HepG2 (cell line): ENCODE measurements at regions not wholly inside any gene's neighbourhood (a gene's known extent, or its start where the extent isn't known, plus 50 kb on each side); places are given as distances from the start of the nearest gene placed in this dataset.

Source experiments
- ATAC-seq: fragments of 200-7000 bp; cut with Tn5 transposase; 3 replicates; pipeline ENCODE4 v1.9.1; 2020; ENCODE audit warnings: mild to moderate bottlenecking, moderate library complexity
- BruUV-seq: library from RNA; stranded (reverse); fragments of 400-500 nt; replicated peaks from 2 replicates; lab custom pipeline; 2021; lab: Mats Ljungman, UMichigan
- CTCF ChIA-PET: fragments of 300-600 bp; formaldehyde crosslinking; extraction: SDS; loops from one replicate; lab custom pipeline; 2021; ENCODE audit warnings: low total read pairs, inconsistent platforms, low intra/inter-chr PET ratio; lab: Yijun Ruan, JAX
- POLR2A ChIA-PET: fragments of 350-600 bp; sonication (Branson Sonifier 250); formaldehyde crosslinking; loops from one replicate; lab custom pipeline; 2020; ENCODE audit warnings: antibody characterized with exemption, inconsistent platforms; lab: Yijun Ruan, JAX
- DNase-seq: peaks from one replicate; pipeline ENCODE4 v3.0.0-alpha.2; 2015; ENCODE audit warnings: low spot score
- FAIRE-seq: peaks from 3 replicates; lab custom pipeline; 2011; peaks lifted over from hg19 to GRCh38; lab: Jason Lieb, UNC
- H2AFZ ChIP-seq: one replicate; pipeline ENCODE4 v1.6.1; 2011; ENCODE audit warnings: low read length, inconsistent platforms
- H3K27ac ChIP-seq: fragments of 300-600 bp; 3 replicates; pipeline ENCODE4 v1.8.0; 2011; ENCODE audit warnings: mixed run types, mild to moderate bottlenecking, mixed read lengths, low read length, inconsistent platforms; ENCODE audit not compliant: insufficient read depth; ENCODE audit errors: extremely low read length
- H3K27me3 ChIP-seq, 2 experiments: fragments of 200-600 bp in 1 of 2; 2 replicates in 1 of 2; 3 replicates in 1 of 2; pipeline versions ENCODE4 v1.6.0 to v1.8.0; 2011; ENCODE audit warnings: low read length in 2 of 2, mild to moderate bottlenecking in 2 of 2, moderate library complexity in 2 of 2, inconsistent platforms in 1 of 2; ENCODE audit not compliant: insufficient read depth in 2 of 2, control insufficient read depth in 1 of 2
- H3K36me3 ChIP-seq, 2 experiments: fragments of 200-600 bp in 1 of 2; replicated peaks in 1 of 2; 2 replicates in 1 of 2; 3 replicates in 1 of 2; pipeline versions ENCODE4 v1.5.1 to v1.8.0; 2011; ENCODE audit warnings: low read length in 2 of 2, inconsistent platforms in 1 of 2; ENCODE audit not compliant: insufficient read depth in 2 of 2, control insufficient read depth in 1 of 2
- H3K4me1 ChIP-seq: 2 replicates; pipeline ENCODE4 v1.5.1; 2012; ENCODE audit warnings: low read length, inconsistent platforms; ENCODE audit not compliant: insufficient read depth
- H3K4me2 ChIP-seq: 2 replicates; pipeline ENCODE4 v1.6.0; 2011; ENCODE audit warnings: low read depth, low read length, inconsistent platforms
- H3K4me3 ChIP-seq, 3 experiments: fragments of 200-600 bp in 1 of 3; sonication (generic), shearing (Covaris generic) in 1 of 3; replicated peaks in 1 of 3; 2 replicates each; pipeline ENCODE4 v1.5.1; 2011 to 2016; ENCODE audit warnings: low read length in 3 of 3, inconsistent platforms in 2 of 3, low read depth in 2 of 3, mild to moderate bottlenecking in 2 of 3, control low read depth in 1 of 3, mixed read lengths in 1 of 3; ENCODE audit not compliant: insufficient read depth in 1 of 3
- H3K79me2 ChIP-seq: one replicate; pipeline ENCODE4 v1.6.1; 2011; ENCODE audit warnings: low read length, inconsistent platforms; ENCODE audit not compliant: insufficient read depth
- H3K9ac ChIP-seq: 2 replicates; pipeline ENCODE4 v1.6.0; 2011; ENCODE audit warnings: mild to moderate bottlenecking, low read depth, low read length, inconsistent platforms; ENCODE audit not compliant: insufficient read depth
- H3K9me3 ChIP-seq: 2 replicates; pipeline ENCODE4 v1.5.1; 2012; ENCODE audit warnings: mild to moderate bottlenecking, low read length
- H4K20me1 ChIP-seq: 2 replicates; pipeline ENCODE4 v1.6.0; 2011; ENCODE audit warnings: inconsistent platforms, mild to moderate bottlenecking, low read length, moderate library complexity; ENCODE audit not compliant: insufficient read depth
- CAMTA2 ChIP-seq: sonication (generic); formaldehyde crosslinking; IDR thresholded peaks from 2 replicates; pipeline ENCODE4 v1.4.0; 2020; ENCODE audit warnings: mild to moderate bottlenecking, missing genetic modification reagents, borderline replicate concordance
- CENPT ChIP-seq: sonication (generic); formaldehyde crosslinking; IDR thresholded peaks from 2 replicates; pipeline ENCODE4 v1.8.0; 2022; ENCODE audit warnings: low read depth, mild to moderate bottlenecking, moderate library complexity, missing genetic modification reagents
- FOXK2 ChIP-seq: fragments of 450-650 bp; IDR thresholded peaks from 2 replicates; pipeline ENCODE4 v1.6.1; 2016
- HDAC6 ChIP-seq: fragments of 200-600 bp; sonication (generic); IDR thresholded peaks from 2 replicates; pipeline ENCODE4 v1.7.0; 2017; ENCODE audit warnings: mild to moderate bottlenecking, antibody characterized with exemption, low read length, low read depth
- KAT8 ChIP-seq: IDR thresholded peaks from 2 replicates; pipeline ENCODE4 v1.6.1; 2016; ENCODE audit warnings: missing genetic modification reagents, missing compliant biosample characterization
- MBNL3 ChIP-seq: fragments of 250-450 bp; sonication (Bioruptor Pico); conservative IDR thresholded peaks from 2 replicates; pipeline ENCODE4 v1.8.0; 2022; ENCODE audit warnings: mild to moderate bottlenecking, inconsistent platforms
- MYNN ChIP-seq: sonication (generic); formaldehyde crosslinking; IDR thresholded peaks from 2 replicates; pipeline ENCODE4 v1.4.0; 2020; ENCODE audit warnings: mild to moderate bottlenecking, low read depth, missing genetic modification reagents
- NCOR1 ChIP-seq: fragments of 200-600 bp; sonication (generic); IDR thresholded peaks from 2 replicates; pipeline ENCODE4 v1.7.0; 2017; ENCODE audit warnings: antibody characterized with exemption, low read length, borderline replicate concordance
- SMAD9 ChIP-seq: sonication (generic); formaldehyde crosslinking; IDR thresholded peaks from 2 replicates; pipeline ENCODE4 v1.5.1; 2020; ENCODE audit warnings: mild to moderate bottlenecking, missing genetic modification reagents
- TCF12 ChIP-seq, 2 experiments: fragments of 450-650 bp in 1 of 2; sonication (generic) in 1 of 2; formaldehyde crosslinking in 1 of 2; IDR thresholded peaks; 2 replicates each; pipeline versions ENCODE4 v1.6.1 to v1.8.0; 2017 to 2022; ENCODE audit warnings: antibody characterized with exemption in 1 of 2, mild to moderate bottlenecking in 1 of 2, missing genetic modification reagents in 1 of 2, moderate library complexity in 1 of 2
- ZBTB14 ChIP-seq: sonication (generic); formaldehyde crosslinking; IDR thresholded peaks from 2 replicates; pipeline ENCODE4 v1.4.0; 2020; ENCODE audit warnings: missing genetic modification reagents
- ZNF20 ChIP-seq: sonication (generic); formaldehyde crosslinking; IDR thresholded peaks from 2 replicates; pipeline ENCODE4 v1.4.0; 2020; ENCODE audit warnings: mild to moderate bottlenecking, moderate library complexity, missing genetic modification reagents
- ZNF253 ChIP-seq: sonication (generic); formaldehyde crosslinking; IDR thresholded peaks from 2 replicates; pipeline ENCODE4 v1.8.0; 2022; ENCODE audit warnings: mild to moderate bottlenecking, missing genetic modification reagents, borderline replicate concordance
- ZNF296 ChIP-seq: sonication (generic); formaldehyde crosslinking; conservative IDR thresholded peaks from 2 replicates; pipeline ENCODE4 v1.5.0; 2020; ENCODE audit warnings: mild to moderate bottlenecking, missing genetic modification reagents
- ZNF619 ChIP-seq: sonication (generic); formaldehyde crosslinking; IDR thresholded peaks from 2 replicates; pipeline ENCODE4 v1.4.0; 2020; ENCODE audit warnings: mild to moderate bottlenecking, missing genetic modification reagents
- ZNF746 ChIP-seq: sonication (generic); formaldehyde crosslinking; IDR thresholded peaks from 2 replicates; pipeline ENCODE4 v1.8.0; 2022; ENCODE audit warnings: mild to moderate bottlenecking, missing genetic modification reagents
- ZNF766 ChIP-seq: sonication (generic); formaldehyde crosslinking; IDR thresholded peaks from 2 replicates; pipeline ENCODE4 v1.5.0; 2020; ENCODE audit warnings: missing genetic modification reagents, borderline replicate concordance
- ZNF773 ChIP-seq: sonication (generic); formaldehyde crosslinking; IDR thresholded peaks from 2 replicates; pipeline ENCODE4 v1.4.0; 2020; ENCODE audit warnings: missing genetic modification reagents, borderline replicate concordance
- whole genome bisulfite sequencing: methylation state at CpG from one replicate; pipeline ENCODE4 v1.1.6; 2017; ENCODE audit warnings: low lambda C conversion rate; 5-methylcytosine and 5-hydroxymethylcytosine counted together
- in situ Hi-C: cut with HindIII; loops from 2 replicates; pipeline ENCODE4 v1.10.0; 2017; ENCODE audit warnings: low pct_unique_long_range_greater_than_20kb; ENCODE audit not compliant: extremely low pct_ligation_motif_present
- intact Hi-C: fragments of 100-400 bp; cut with micrococcal nuclease; formaldehyde crosslinking; loops from one replicate; pipeline ENCODE4 v1.10.0; 2022; ENCODE audit not compliant: unreplicated experiment

- TF ChIP-seq TCF12 (IDR thresholded peaks at IDR 0.05): no peak
- no peak for TF ChIP-seq TCF12 (CRISPR knock-in tag; IDR thresholded peaks at IDR 0.05)
- no peak for TF ChIP-seq CAMTA2
- no peak for TF ChIP-seq ZNF20 (CRISPR knock-in tag)
- TF ChIP-seq ZNF296: no peak
- no peak for TF ChIP-seq ZNF773
Measured at GRCh38 chr12:127515941-127516340, 751.0 kb upstream of the TMEM132C start (continued).

GRCh38 chr12:127516467-127516866 is 750.5 kb upstream of the TMEM132C start:
- FAIRE-seq (no peak), ATAC-seq (no peak)

More at GRCh38 chr12:127516467-127516866, 750.5 kb upstream of the TMEM132C start:
- TF ChIP-seq MYNN (CRISPR knock-in tag) (no peak), NCOR1 (no peak), MBNL3 (CRISPR knock-in tag) (no peak), SMAD9 (no peak), ZBTB14 (no peak), ZNF619 (CRISPR knock-in tag) (no peak), KAT8 (CRISPR knock-in tag) (no peak), HDAC6 (no peak), CENPT (no peak), ZNF766 (CRISPR knock-in tag) (no peak), FOXK2 (no peak), ZNF746 (CRISPR knock-in tag) (no peak), ZNF253 (CRISPR knock-in tag) (no peak)
- TF ChIP-seq, all 625 proteins: peak for 0
- intact Hi-C loops (no loop called here), in situ Hi-C loops (no loop called here)
- Histone ChIP-seq H3K4me2 (no peak overlapping the region), H3K27me3 (no peaks in the 10 kb centered on the region), H3K9me3 (peaks cover 15% of the 10 kb centered on the region), H2AFZ (no peak overlapping the region), H3K4me3 (no peak overlapping the region), H4K20me1 (no peaks in the 10 kb centered on the region), H3K79me2 (no peaks in the 10 kb centered on the region), H3K9ac (no peak overlapping the region), H3K4me1 (no peaks in the 10 kb centered on the region), H3K27ac (no peak overlapping the region), H3K36me3 (no peaks in the 10 kb centered on the region)
- DNase-seq: no peak
- POLR2A ChIA-PET: no interaction called here
- CTCF ChIA-PET: no interaction called here
- 4% methylated on average over 1 of the region's 1 CpG for whole genome bisulfite sequencing
- BruUV-seq: no TSS peak
